HG03571 (cell line): ENCODE measurements at regions not wholly inside any gene's neighbourhood (a gene's known extent, or its start where the extent isn't known, plus 50 kb on each side); places are given as distances from the start of the nearest gene placed in this dataset.

Experiments used
- ATAC-seq: cut with Tn5 transposase; IDR thresholded peaks from one replicate; pipeline ENCODE4 v1.9.1; 2021; ENCODE audit not compliant: unreplicated experiment

GRCh38 chr5:44868541-44868940 is 59.8 kb downstream of the MRPS30 start:
- ATAC-seq: no peak

GRCh38 chr5:44869928-44870327 is 61.2 kb downstream of the MRPS30 start:
- no peak for ATAC-seq

GRCh38 chr5:44870430-44870829 is 61.7 kb downstream of the MRPS30 start:
- ATAC-seq: no peak

GRCh38 chr5:44871401-44871800 is 62.7 kb downstream of the MRPS30 start:
- no peak for ATAC-seq

- peak; percentile 98 for ATAC-seq
Observed at GRCh38 chr5:44875661-44876605, 67.2 kb downstream of the MRPS30 start.

GRCh38 chr5:44881266-44881665 is 72.5 kb downstream of the MRPS30 start:
- ATAC-seq: no peak

- no peak for ATAC-seq
Observed at GRCh38 chr5:44884036-44884435, 75.3 kb downstream of the MRPS30 start.

GRCh38 chr5:44885903-44886302 is 77.2 kb downstream of the MRPS30 start:
- ATAC-seq: peak; percentile 86

GRCh38 chr5:44887722-44888121 is 79.0 kb downstream of the MRPS30 start:
- ATAC-seq: peak; percentile 50

GRCh38 chr5:44888435-44888834 is 79.7 kb downstream of the MRPS30 start:
- no peak for ATAC-seq

- ATAC-seq: no peak
Observed at GRCh38 chr5:44891116-44891515, 82.4 kb downstream of the MRPS30 start.

- no peak for ATAC-seq
Observed at GRCh38 chr5:44900273-44900954, 91.7 kb downstream of the MRPS30 start.

- no peak for ATAC-seq
Observed at GRCh38 chr5:44907396-44907795, 98.6 kb downstream of the MRPS30 start.

GRCh38 chr5:44909004-44909403 is 100.3 kb downstream of the MRPS30 start:
- no peak for ATAC-seq

- no peak for ATAC-seq
Observed at GRCh38 chr5:44911501-44911900, 102.8 kb downstream of the MRPS30 start.

- no peak for ATAC-seq
Observed at GRCh38 chr5:44914221-44914620, 105.5 kb downstream of the MRPS30 start.

- ATAC-seq: no peak
Observed at GRCh38 chr5:44919560-44919959, 110.8 kb downstream of the MRPS30 start.

- no peak for ATAC-seq
Observed at GRCh38 chr5:44927115-44927733, 118.5 kb downstream of the MRPS30 start.

GRCh38 chr5:44932922-44933585 is 124.3 kb downstream of the MRPS30 start:
- ATAC-seq: peak; percentile 98

GRCh38 chr5:44933686-44934085 is 124.9 kb downstream of the MRPS30 start:
- no peak for ATAC-seq

- ATAC-seq: no peak
Observed at GRCh38 chr5:44935262-44935661, 126.5 kb downstream of the MRPS30 start.
